NCI-H1092 (cell line): ENCODE measurements at regions not wholly inside any gene's neighbourhood (a gene's known extent, or its start where the extent isn't known, plus 50 kb on each side); places are given as distances from the start of the nearest gene placed in this dataset.
"Not testable (repeated sequence)": the region's sequence is repeated elsewhere in the genome, so short reads cannot be mapped to it uniquely, and the experiment has no call there.

Experiments
- DNase-seq: peaks from one replicate; lab custom pipeline; 2025; lab: John Stamatoyannopoulos, UW

- no peak for DNase-seq
Observed at GRCh38 chr4:77510367-77510766, 95.3 kb upstream of the CXCL13 start.

- no peak for DNase-seq
Observed at GRCh38 chr4:77525538-77525937, 80.1 kb upstream of the CXCL13 start.

- DNase-seq: not testable (repeated sequence)
Observed at GRCh38 chr4:77527900-77528299, 77.7 kb upstream of the CXCL13 start.

DNA sequence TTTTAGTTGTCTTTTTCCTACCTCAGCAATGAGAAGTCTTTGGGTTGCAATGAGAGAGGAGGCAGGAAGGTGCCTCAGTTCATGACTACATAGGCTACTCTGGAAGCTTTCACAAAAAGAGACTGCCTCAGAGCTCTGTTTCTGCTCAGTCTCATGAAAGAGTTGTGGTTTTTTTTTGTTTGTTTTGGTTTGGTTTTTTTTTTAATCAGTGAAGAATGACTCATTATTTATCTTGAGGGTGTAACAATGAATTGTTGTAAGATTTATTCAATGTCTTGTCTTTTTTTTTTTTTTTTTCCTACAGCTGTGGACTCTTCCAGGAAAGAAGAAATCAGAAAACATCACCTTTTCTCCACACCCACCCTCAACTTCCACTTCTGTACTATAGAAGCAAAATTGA lies 67.5 kb upstream of the CXCL13 start:
- no peak for DNase-seq

GRCh38 chr4:77538574-77539157 lies 67.0 kb upstream of the CXCL13 start:
- DNase-seq: no peak
